HG02943 (cell line): ENCODE measurements at regions not wholly inside any gene's neighbourhood (a gene's known extent, or its start where the extent isn't known, plus 50 kb on each side); places are given as distances from the start of the nearest gene placed in this dataset.

ENCODE experiments used
- ATAC-seq: cut with Tn5 transposase; IDR thresholded peaks from one replicate; pipeline ENCODE4 v1.9.1; 2021; ENCODE audit warnings: mild to moderate bottlenecking, low read depth, moderate library complexity; ENCODE audit not compliant: unreplicated experiment

GRCh38 chr6:170124836-170125235 lies 166.0 kb downstream of the DLL1 start:
- no peak for ATAC-seq

- ATAC-seq = no peak
These were observed 166.7 kb downstream of the DLL1 start for GRCh38 chr6:170124150-170124549.

- no peak for ATAC-seq
These were observed 168.2 kb downstream of the DLL1 start for GRCh38 chr6:170122651-170123050.

GRCh38 chr6:170117111-170117972 lies 173.5 kb downstream of the DLL1 start:
- no peak for ATAC-seq

GRCh38 chr6:170116636-170117035 lies 174.2 kb downstream of the DLL1 start:
- no peak for ATAC-seq

- no peak for ATAC-seq
These were observed 175.7 kb downstream of the DLL1 start for GRCh38 chr6:170114956-170115855.

- ATAC-seq = no peak
These were observed 176.5 kb downstream of the DLL1 start for GRCh38 chr6:170114187-170114945.

- no peak for ATAC-seq
These were observed 177.7 kb downstream of the DLL1 start for GRCh38 chr6:170113141-170113540.

GRCh38 chr6:170112583-170112860 lies 178.4 kb downstream of the DLL1 start:
- no peak for ATAC-seq

- ATAC-seq = no peak
These were observed 178.9 kb downstream of the DLL1 start for GRCh38 chr6:170111816-170112582.

GRCh38 chr6:170111141-170111664 lies 179.7 kb downstream of the DLL1 start:
- no peak for ATAC-seq

- no peak for ATAC-seq
These were observed 180.4 kb downstream of the DLL1 start for GRCh38 chr6:170110201-170111140.

GRCh38 chr6:170108890-170109587 lies 181.8 kb downstream of the DLL1 start:
- no peak for ATAC-seq

- ATAC-seq = no peak
These were observed 182.4 kb downstream of the DLL1 start for GRCh38 chr6:170108456-170108855.

- ATAC-seq = no peak
These were observed 183.2 kb downstream of the DLL1 start for GRCh38 chr6:170107606-170108222.

GRCh38 chr6:170106906-170107525 lies 183.9 kb downstream of the DLL1 start:
- no peak for ATAC-seq
